Psoas muscle (tissue), 7 donors: ENCODE measurements at regions not wholly inside any gene's neighbourhood (a gene's known extent, or its start where the extent isn't known, plus 50 kb on each side); places are given as distances from the start of the nearest gene placed in this dataset.

ENCODE experiments used
- ATAC-seq, 4 donors: fragments of 200-7000 bp; cut with Tn5 transposase; one replicate each; pipeline ENCODE4 v1.9.1; 2020; ENCODE audit warnings: moderate library complexity in 3 of 4, mild to moderate bottlenecking in 2 of 4
- DNase-seq, 2 donors: peaks; one replicate each; pipeline ENCODE4 v3.0.0-alpha.2; 2020
- H3K27ac ChIP-seq: fragments of 200-600 bp; one replicate; pipeline ENCODE4 v1.8.0; 2022
- H3K27me3 ChIP-seq, 3 donors: fragments of 200-600 bp in 1 of 3; one replicate each; pipeline versions ENCODE4 v1.6.1 to v1.8.0; 2013 to 2022; ENCODE audit warnings: low read length in 2 of 3, mild to moderate bottlenecking in 2 of 3, moderate library complexity in 1 of 3; ENCODE audit not compliant: insufficient read depth in 3 of 3
- H3K36me3 ChIP-seq, 2 donors: fragments of 200-600 bp in 1 of 2; one replicate each; pipeline versions ENCODE4 v1.6.1 to v1.8.0; 2013 to 2022; ENCODE audit warnings: low read depth in 1 of 2, mild to moderate bottlenecking in 1 of 2, moderate library complexity in 1 of 2; ENCODE audit not compliant: insufficient read depth in 1 of 2
- H3K4me1 ChIP-seq: fragments of 200-600 bp; one replicate; pipeline ENCODE4 v1.8.0; 2022
- H3K4me3 ChIP-seq: fragments of 200-600 bp; one replicate; pipeline ENCODE4 v1.8.0; 2022; ENCODE audit warnings: mild to moderate bottlenecking
- H3K9me3 ChIP-seq: fragments of 200-600 bp; one replicate; pipeline ENCODE4 v1.8.0; 2022
- WGBS, 3 donors: extraction: QIAGEN DNeasy Blood & Tissue Kit; methylation state at CpG; one replicate each; pipeline versions ENCODE4 v1.1.6 to v1.1.7; 2013; 5-methylcytosine and 5-hydroxymethylcytosine counted together
- intact Hi-C, 2 donors: fragments of 100-400 bp; cut with DNase I; formaldehyde crosslinking; loops; one replicate each; pipeline versions ENCODE4 v1.11.0 to v1.14.2; 2022
- TF ChIP-seq, protein P1 (sequence below): fragments of 200-600 bp; IDR thresholded peaks from one replicate; pipeline ENCODE4 v1.8.0; 2022; ENCODE audit warnings: antibody characterized with exemption
- donor health status: healthy with polysubstance abuse.
- donor health status: DM: no; HTN: no; CAD: no; lungs with moderate emphysema.
- donor health status: Bipolar disorder and iron deficiency.
- donor health status: healthy.
- donor health status: DM: yes; HTN: yes; CAD: no.
- donor health status: DM: no; HTN: no; CAD: no.
- donor health status: DM: yes; HTN: yes; CAD: no.

DNA sequence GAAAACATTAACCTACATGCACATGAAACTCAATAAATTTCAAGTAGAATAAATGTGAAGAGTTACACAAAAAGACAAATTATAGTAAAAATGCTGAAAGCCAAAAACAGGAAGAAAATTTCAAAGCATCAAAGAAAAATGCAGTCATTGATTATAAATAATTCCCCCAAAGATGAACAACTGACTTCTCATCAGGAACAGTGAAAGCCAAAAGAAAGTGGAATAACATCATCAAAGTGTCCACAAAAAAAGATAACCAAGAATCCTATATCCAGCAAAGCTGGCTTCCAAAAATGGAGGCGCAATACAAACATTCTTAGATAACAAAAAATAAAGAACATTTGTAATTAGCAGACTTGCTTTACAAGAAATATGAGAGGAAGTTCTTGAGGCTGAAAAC, 161.6 kb downstream of the CMPK2 start:
- intact Hi-C loops = no loop called here
- Histone ChIP-seq H3K36me3 (no peaks in the 10 kb centered on the region), H3K4me1 (no peaks in the 10 kb centered on the region), H3K4me3 (no peak overlapping the region), H3K27ac (no peak overlapping the region), H3K9me3 (no peaks in the 10 kb centered on the region), H3K27me3 (no peaks in the 10 kb centered on the region)
- TF ChIP-seq, protein P1, sequence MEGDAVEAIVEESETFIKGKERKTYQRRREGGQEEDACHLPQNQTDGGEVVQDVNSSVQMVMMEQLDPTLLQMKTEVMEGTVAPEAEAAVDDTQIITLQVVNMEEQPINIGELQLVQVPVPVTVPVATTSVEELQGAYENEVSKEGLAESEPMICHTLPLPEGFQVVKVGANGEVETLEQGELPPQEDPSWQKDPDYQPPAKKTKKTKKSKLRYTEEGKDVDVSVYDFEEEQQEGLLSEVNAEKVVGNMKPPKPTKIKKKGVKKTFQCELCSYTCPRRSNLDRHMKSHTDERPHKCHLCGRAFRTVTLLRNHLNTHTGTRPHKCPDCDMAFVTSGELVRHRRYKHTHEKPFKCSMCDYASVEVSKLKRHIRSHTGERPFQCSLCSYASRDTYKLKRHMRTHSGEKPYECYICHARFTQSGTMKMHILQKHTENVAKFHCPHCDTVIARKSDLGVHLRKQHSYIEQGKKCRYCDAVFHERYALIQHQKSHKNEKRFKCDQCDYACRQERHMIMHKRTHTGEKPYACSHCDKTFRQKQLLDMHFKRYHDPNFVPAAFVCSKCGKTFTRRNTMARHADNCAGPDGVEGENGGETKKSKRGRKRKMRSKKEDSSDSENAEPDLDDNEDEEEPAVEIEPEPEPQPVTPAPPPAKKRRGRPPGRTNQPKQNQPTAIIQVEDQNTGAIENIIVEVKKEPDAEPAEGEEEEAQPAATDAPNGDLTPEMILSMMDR = no peak
- no peak for DNase-seq
- 96 to 100% (median 100%) methylated on average over 1 of the region's 1 CpG for WGBS, 3 donors
- no peak for ATAC-seq

DNA sequence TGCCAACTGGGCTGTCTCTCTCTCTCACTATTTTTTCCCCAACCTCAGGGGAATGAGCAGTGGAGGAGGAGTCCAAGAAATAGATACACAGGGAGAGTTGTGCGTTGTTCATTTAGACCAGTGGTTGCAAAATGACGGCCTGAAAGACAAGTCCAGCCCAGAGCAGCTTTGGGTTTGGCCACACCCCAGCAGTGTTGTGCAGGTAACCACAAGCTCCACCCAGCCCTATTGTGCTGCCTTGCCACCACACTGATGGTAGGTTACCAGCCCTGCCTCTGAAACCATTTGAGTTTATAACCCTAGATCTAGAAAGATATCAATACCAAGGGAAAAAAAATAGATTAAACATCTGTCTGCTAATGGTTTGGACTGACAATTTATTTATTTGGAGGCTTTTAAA, 144.3 kb downstream of the CMPK2 start:
- H3K27ac ChIP-seq = no peak overlapping the region
- no peaks in the 10 kb centered on the region for H3K27me3 ChIP-seq
- TF ChIP-seq, protein P1 = no peak
- H3K36me3 ChIP-seq = no peaks in the 10 kb centered on the region
- no peak overlapping the region for H3K4me3 ChIP-seq
- no peaks in the 10 kb centered on the region for H3K9me3 ChIP-seq
- no peak for ATAC-seq
- H3K4me1 ChIP-seq = peaks cover 4% of the 10 kb centered on the region
- 61 to 96% (median 82%) methylated on average over 2 of the region's 2 CpGs for WGBS, 3 donors
- DNase-seq = no peak
- intact Hi-C loops = no loop called here

GRCh38 chr2:6722574-6722973, 143.1 kb downstream of the CMPK2 start:
- ATAC-seq (no peak), DNase-seq (no peak)
- intact Hi-C loops = no loop called here
- Histone ChIP-seq H3K4me1 (peaks cover 4% of the 10 kb centered on the region), H3K9me3 (no peaks in the 10 kb centered on the region), H3K4me3 (no peak overlapping the region), H3K27me3 (no peaks in the 10 kb centered on the region), H3K36me3 (no peaks in the 10 kb centered on the region), H3K27ac (no peak overlapping the region)
- WGBS, 3 donors = 98 to 100% (median 98%) methylated on average over 2 of the region's 2 CpGs
- TF ChIP-seq, protein P1 = no peak

DNA sequence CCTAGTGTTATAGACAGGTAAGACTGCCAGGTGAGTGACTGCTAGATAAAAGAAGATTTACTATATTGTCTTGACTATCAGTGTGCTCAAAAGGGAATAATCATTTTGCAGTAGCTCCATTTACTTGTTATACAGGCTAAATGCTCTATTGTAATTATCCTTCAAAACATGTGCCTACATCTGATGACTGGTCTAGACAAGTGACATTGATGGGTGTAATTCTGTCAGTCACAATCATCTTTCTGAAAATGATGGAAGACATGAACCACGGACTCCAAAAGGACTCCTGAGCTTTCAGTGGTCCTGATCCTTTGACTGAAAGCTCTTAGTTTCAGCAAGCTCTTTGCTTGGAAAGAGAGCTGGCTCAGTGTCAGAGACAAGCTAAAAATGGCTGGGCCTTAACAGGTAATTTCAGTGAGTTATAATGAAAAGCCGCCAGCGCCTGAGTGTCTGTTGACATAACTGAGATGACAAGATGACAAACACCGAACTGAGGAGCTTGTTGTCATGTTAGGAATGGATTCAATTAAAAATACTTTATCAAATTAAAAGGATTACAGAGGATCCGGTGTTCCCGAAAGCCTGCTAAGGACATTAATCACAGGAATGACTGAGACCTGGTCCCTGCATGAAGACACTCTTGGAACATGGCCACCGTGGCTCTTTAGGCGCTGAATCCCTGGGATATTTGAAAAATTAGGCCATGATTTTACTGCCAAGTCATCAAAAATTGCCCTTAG, 141.7 kb downstream of the CMPK2 start:
- H3K4me3 ChIP-seq = no peak overlapping the region
- intact Hi-C loops = no loop called here
- DNase-seq = no peak
- TF ChIP-seq, protein P1 = no peak
- ATAC-seq = peak; percentile 30 to 70 (median 58)
- 35 to 50% (median 42%) methylated on average over 8 of the region's 8 CpGs for whole genome bisulfite sequencing, 3 donors
- no peaks in the 10 kb centered on the region for H3K36me3 ChIP-seq
- no peaks in the 10 kb centered on the region for H3K9me3 ChIP-seq
- peak overlapping the region; percentile 64 for H3K27ac ChIP-seq
- no peaks in the 10 kb centered on the region for H3K27me3 ChIP-seq
- peaks cover 4% of the 10 kb centered on the region for H3K4me1 ChIP-seq
